Sigmoid colon (tissue), 4 donors: ENCODE measurements at regions not wholly inside any gene's neighbourhood (a gene's known extent, or its start where the extent isn't known, plus 50 kb on each side); places are given as distances from the start of the nearest gene placed in this dataset.

Source experiments
- EP300 ChIP-seq, 4 donors: sonication (generic); formaldehyde crosslinking; IDR thresholded peaks; one replicate each; pipeline ENCODE4 v1.6.1; 2017; ENCODE audit warnings: antibody characterized with exemption in 4 of 4
- POLR2A ChIP-seq, 2 donors: fragments of 450-650 bp; IDR thresholded peaks; one replicate each; pipeline ENCODE4 v1.6.1; 2016; ENCODE audit warnings: antibody characterized with exemption in 2 of 2, mild to moderate bottlenecking in 2 of 2, moderate library complexity in 2 of 2
- POLR2AphosphoS5 ChIP-seq, 4 donors: sonication (generic); formaldehyde crosslinking; IDR thresholded peaks; one replicate each; pipeline ENCODE4 v1.6.1; 2017; ENCODE audit warnings: antibody characterized with exemption in 4 of 4
- TF ChIP-seq, protein P1 (sequence below), 4 experiments: fragments of 450-650 bp in 3 of 4; fragments of 200-600 bp in 1 of 4; IDR thresholded peaks; one replicate each; pipeline ENCODE4 v1.5.1; 2016 to 2019; ENCODE audit warnings: antibody characterized with exemption in 4 of 4, mild to moderate bottlenecking in 3 of 4, moderate library complexity in 2 of 4

DNA sequence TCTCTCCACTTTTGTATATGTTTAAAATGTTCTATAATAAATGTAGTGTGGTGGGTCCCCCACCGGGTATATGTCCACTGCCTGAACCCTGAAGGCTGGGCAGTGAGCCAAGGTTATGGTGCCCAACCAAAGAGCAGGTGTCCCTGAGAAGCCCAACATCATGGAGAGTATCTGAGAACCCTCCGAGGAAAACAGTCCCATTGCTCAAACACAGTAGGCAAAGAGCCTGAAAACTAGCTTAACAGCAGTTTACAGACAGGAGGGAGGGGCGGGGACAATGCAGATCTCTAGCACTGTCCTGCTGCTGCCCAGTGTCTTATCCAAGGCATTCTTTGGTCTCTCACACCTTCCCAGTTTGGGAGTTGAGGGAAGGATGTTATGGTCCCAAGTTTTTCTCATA lies 91.0 kb downstream of the TMPRSS5 start:
- TF ChIP-seq POLR2A (IDR thresholded peaks at IDR 0.05) = no peak
- no peak for TF ChIP-seq POLR2AphosphoS5 (IDR thresholded peaks at IDR 0.05)
- TF ChIP-seq, protein P1, sequence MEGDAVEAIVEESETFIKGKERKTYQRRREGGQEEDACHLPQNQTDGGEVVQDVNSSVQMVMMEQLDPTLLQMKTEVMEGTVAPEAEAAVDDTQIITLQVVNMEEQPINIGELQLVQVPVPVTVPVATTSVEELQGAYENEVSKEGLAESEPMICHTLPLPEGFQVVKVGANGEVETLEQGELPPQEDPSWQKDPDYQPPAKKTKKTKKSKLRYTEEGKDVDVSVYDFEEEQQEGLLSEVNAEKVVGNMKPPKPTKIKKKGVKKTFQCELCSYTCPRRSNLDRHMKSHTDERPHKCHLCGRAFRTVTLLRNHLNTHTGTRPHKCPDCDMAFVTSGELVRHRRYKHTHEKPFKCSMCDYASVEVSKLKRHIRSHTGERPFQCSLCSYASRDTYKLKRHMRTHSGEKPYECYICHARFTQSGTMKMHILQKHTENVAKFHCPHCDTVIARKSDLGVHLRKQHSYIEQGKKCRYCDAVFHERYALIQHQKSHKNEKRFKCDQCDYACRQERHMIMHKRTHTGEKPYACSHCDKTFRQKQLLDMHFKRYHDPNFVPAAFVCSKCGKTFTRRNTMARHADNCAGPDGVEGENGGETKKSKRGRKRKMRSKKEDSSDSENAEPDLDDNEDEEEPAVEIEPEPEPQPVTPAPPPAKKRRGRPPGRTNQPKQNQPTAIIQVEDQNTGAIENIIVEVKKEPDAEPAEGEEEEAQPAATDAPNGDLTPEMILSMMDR (IDR thresholded peaks at IDR 0.05) = no peak
- no peak for TF ChIP-seq EP300 (IDR thresholded peaks at IDR 0.05)
